GM18502 (cell line): ENCODE measurements at regions not wholly inside any gene's neighbourhood (a gene's known extent, or its start where the extent isn't known, plus 50 kb on each side); places are given as distances from the start of the nearest gene placed in this dataset.

Experiments
- ATAC-seq: cut with Tn5 transposase; IDR thresholded peaks from one replicate; pipeline ENCODE4 v1.9.1; 2021; ENCODE audit warnings: mild to moderate bottlenecking; ENCODE audit not compliant: unreplicated experiment, poor library complexity

GRCh38 chr16:65675161-65675560, 553.3 kb upstream of the CDH11 start:
- no peak for ATAC-seq

- no peak for ATAC-seq
These were observed 551.1 kb upstream of the CDH11 start for GRCh38 chr16:65672960-65673359.

- ATAC-seq: no peak
These were observed 549.2 kb upstream of the CDH11 start for GRCh38 chr16:65671071-65671470.

- ATAC-seq: no peak
These were observed 546.3 kb upstream of the CDH11 start for GRCh38 chr16:65668064-65668595.

GRCh38 chr16:65667011-65667578, 545.2 kb upstream of the CDH11 start:
- no peak for ATAC-seq

GRCh38 chr16:65666132-65666941, 544.5 kb upstream of the CDH11 start:
- no peak for ATAC-seq

GRCh38 chr16:65665586-65665985, 543.7 kb upstream of the CDH11 start:
- no peak for ATAC-seq

GRCh38 chr16:65663774-65664173, 541.9 kb upstream of the CDH11 start:
- ATAC-seq: no peak

- no peak for ATAC-seq
These were observed 540.4 kb upstream of the CDH11 start for GRCh38 chr16:65662256-65662655.

- ATAC-seq: no peak
These were observed 539.7 kb upstream of the CDH11 start for GRCh38 chr16:65661558-65661957.

- ATAC-seq: no peak
These were observed 538.5 kb upstream of the CDH11 start for GRCh38 chr16:65660390-65660789.

GRCh38 chr16:65659758-65660157, 537.9 kb upstream of the CDH11 start:
- ATAC-seq: no peak

GRCh38 chr16:65658787-65659220, 536.9 kb upstream of the CDH11 start:
- ATAC-seq: no peak

- no peak for ATAC-seq
These were observed 536.5 kb upstream of the CDH11 start for GRCh38 chr16:65658349-65658748.

- no peak for ATAC-seq
These were observed 535.7 kb upstream of the CDH11 start for GRCh38 chr16:65657556-65657955.

GRCh38 chr16:65657071-65657494, 535.2 kb upstream of the CDH11 start:
- no peak for ATAC-seq

- ATAC-seq: no peak
These were observed 533.9 kb upstream of the CDH11 start for GRCh38 chr16:65655802-65656201.

- ATAC-seq: no peak
These were observed 526.2 kb upstream of the CDH11 start for GRCh38 chr16:65648101-65648500.

- no peak for ATAC-seq
These were observed 523.0 kb upstream of the CDH11 start for GRCh38 chr16:65644821-65645220.

- no peak for ATAC-seq
These were observed 520.0 kb upstream of the CDH11 start for GRCh38 chr16:65641762-65642289.

GRCh38 chr16:65641049-65641761, 519.3 kb upstream of the CDH11 start:
- no peak for ATAC-seq
